Prostate gland (tissue), 2 donors: ENCODE measurements at regions not wholly inside any gene's neighbourhood (a gene's known extent, or its start where the extent isn't known, plus 50 kb on each side); places are given as distances from the start of the nearest gene placed in this dataset.

Experiments used
- CTCF ChIP-seq, 4 experiments: fragments of 200-600 bp in 2 of 4; fragments of 450-650 bp in 2 of 4; sonication (generic) in 2 of 4; IDR thresholded peaks; 1 replicate in 3 of 4; 2 replicates in 1 of 4; pipeline ENCODE4 v1.5.1; 2016 to 2019; ENCODE audit warnings: antibody characterized with exemption in 4 of 4, mild to moderate bottlenecking in 2 of 4, moderate library complexity in 2 of 4
- POLR2A ChIP-seq: fragments of 450-650 bp; IDR thresholded peaks from one replicate; pipeline ENCODE4 v1.6.1; 2016; ENCODE audit warnings: antibody characterized with exemption, mild to moderate bottlenecking
- POLR2AphosphoS5 ChIP-seq: sonication (generic); formaldehyde crosslinking; IDR thresholded peaks from one replicate; pipeline ENCODE4 v1.6.1; 2017; ENCODE audit warnings: antibody characterized with exemption

GRCh38 chr9:104361207-104361606 is 142.9 kb upstream of the OR13F1 start:
- TF ChIP-seq CTCF (IDR thresholded peaks at IDR 0.05) (no peak), POLR2AphosphoS5 (no peak), POLR2A (no peak)
